ENCODE measurements at regions not wholly inside any gene's neighbourhood (a gene's known extent, or its start where the extent isn't known, plus 50 kb on each side); places are given as distances from the start of the nearest gene placed in this dataset.

DNA sequence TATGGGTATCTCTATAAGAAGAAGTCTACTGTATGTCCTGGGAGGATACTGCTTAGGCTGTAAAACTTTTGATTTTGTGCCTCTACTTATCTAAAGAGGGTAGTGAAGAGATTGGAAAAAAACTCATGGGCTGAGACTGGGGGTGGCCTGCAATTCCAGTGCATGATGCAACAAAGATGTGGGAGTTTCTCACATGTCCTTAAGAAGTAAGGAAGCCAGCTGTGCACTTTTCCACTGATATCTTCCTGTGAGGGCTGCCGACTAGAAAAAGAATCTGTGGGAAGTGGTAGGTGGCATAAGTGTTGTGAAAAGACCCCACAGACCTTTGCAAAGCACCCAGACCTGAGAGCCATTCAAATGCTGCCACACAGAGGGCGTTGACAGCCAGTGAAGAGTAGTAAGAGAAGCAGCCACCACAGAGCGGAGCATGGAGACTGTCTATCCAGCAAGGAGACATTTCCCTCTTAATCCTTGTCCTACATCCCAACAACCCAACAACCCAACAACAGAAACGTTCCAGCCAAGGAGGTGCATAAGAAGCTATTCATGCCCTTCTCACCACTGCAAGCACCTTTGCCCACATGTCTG lies 65.1 kb downstream of the PFDN4 start:
- Histone ChIP-seq H3K18ac (ENCODE audit: low read length) (no peak overlapping the region), H2AFZ (ENCODE audit: low read length) (peak overlapping the region; percentile 3), H3K27ac (replicated peaks; ENCODE audit: low read length) (no peak overlapping the region), H3K27me3 (ENCODE audit: control insufficient read depth in 3 of 3, insufficient read depth in 3 of 3, low read depth in 1 of 3, low read length in 3 of 3) (no peaks in the 10 kb centered on the region), H2BK120ac (ENCODE audit: low read depth, low read length) (no peak overlapping the region), H2BK5ac (ENCODE audit: low read length) (no peak overlapping the region), H3K4me3 (ENCODE audit: low read length in 2 of 2) (no peak overlapping the region), H4K8ac (ENCODE audit: low read depth, low read length) (no peak overlapping the region), H3K79me1 (ENCODE audit: low read depth, low read length) (no peaks in the 10 kb centered on the region), H3K4me1 (ENCODE audit: control insufficient read depth in 2 of 2, insufficient read depth in 1 of 2, low read depth in 1 of 2, low read length in 2 of 2) (peaks cover 0 to 13% of the 10 kb centered on the region in 2 donors), H2BK12ac (ENCODE audit: low read length) (no peak overlapping the region), H3K4me2 (ENCODE audit: insufficient read depth, low read length, poor library complexity, severe bottlenecking) (no peak overlapping the region), H3K36me3 (replicated peaks in 1 of 2; ENCODE audit: control insufficient read depth in 2 of 2, insufficient read depth in 2 of 2, low read length in 2 of 2) (no peaks in the 10 kb centered on the region), H3K9me3 (replicated peaks in 1 of 2; ENCODE audit: control insufficient read depth in 2 of 2, insufficient read depth in 1 of 2, low read depth in 1 of 2, low read length in 2 of 2) (no peaks in the 10 kb centered on the region), H3K4ac (ENCODE audit: low read length) (no peak overlapping the region), H3K9ac (ENCODE audit: low read depth, low read length, poor library complexity) (no peak overlapping the region), H3K14ac (ENCODE audit: low read length) (no peak overlapping the region), H2AK5ac (ENCODE audit: low read depth, low read length) (no peak overlapping the region), H2BK15ac (ENCODE audit: low read length) (no peak overlapping the region), H3K23ac (ENCODE audit: low read depth, low read length, poor library complexity) (no peak overlapping the region), H4K91ac (ENCODE audit: low read depth, low read length, poor library complexity) (no peak overlapping the region)
- WGBS, 2 donors (ENCODE audit: extremely low coverage in 2 of 2, insufficient read length in 2 of 2, insufficient replicate concordance in 1 of 2) = no CpG with 5 or more reads among the region's 4 CpGs
- DNase-seq (ENCODE audit: low spot score) = no peak

DNA sequence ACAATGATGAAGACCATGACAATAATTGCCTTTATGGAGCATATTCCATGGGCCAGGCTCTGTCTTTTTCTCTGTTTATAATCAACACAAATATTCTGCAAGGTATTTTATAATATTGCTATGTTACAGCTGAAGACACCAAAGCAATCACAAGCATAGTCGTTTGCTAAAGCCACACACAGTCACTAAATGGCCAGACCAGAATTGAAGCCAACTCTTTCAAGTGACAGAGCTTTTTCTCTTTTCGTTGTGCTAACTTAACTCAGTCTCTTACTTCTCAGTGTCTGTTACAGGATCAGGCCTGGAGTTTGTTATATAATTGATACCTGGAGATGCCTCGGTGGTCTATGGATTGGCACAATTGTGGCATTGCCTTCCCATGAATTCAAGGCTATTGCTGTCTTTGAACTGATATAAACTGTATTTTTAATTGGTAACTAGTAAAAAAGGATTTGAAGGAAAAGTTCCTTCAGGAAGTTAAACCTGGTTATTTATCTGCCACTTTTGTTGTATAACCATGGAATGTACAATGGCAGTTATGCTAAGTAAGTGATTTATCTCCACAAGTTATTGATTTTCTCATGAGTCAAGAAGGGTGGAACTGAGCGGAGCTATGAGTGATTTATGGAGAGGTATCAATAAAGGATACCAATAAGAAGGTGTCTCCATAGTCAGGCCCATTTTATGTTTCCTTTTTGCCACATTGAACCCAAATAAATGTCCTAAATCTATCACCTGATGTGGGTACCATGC lies 67.6 kb downstream of the PFDN4 start:
- Histone ChIP-seq H3K9ac (ENCODE audit: low read depth, low read length, poor library complexity) (no peak overlapping the region), H4K8ac (ENCODE audit: low read depth, low read length) (no peak overlapping the region), H3K27ac (replicated peaks; ENCODE audit: low read length) (no peak overlapping the region), H3K4me1 (ENCODE audit: control insufficient read depth in 2 of 2, insufficient read depth in 1 of 2, low read depth in 1 of 2, low read length in 2 of 2) (no peaks in the 10 kb centered on the region), H2AFZ (ENCODE audit: low read length) (no peak overlapping the region), H3K4me2 (ENCODE audit: insufficient read depth, low read length, poor library complexity, severe bottlenecking) (no peak overlapping the region), H3K14ac (ENCODE audit: low read length) (no peak overlapping the region), H3K4me3 (ENCODE audit: low read length in 2 of 2) (no peak overlapping the region), H4K91ac (ENCODE audit: low read depth, low read length, poor library complexity) (no peak overlapping the region), H3K18ac (ENCODE audit: low read length) (no peak overlapping the region), H2BK12ac (ENCODE audit: low read length) (no peak overlapping the region), H3K9me3 (replicated peaks in 1 of 2; ENCODE audit: control insufficient read depth in 2 of 2, insufficient read depth in 1 of 2, low read depth in 1 of 2, low read length in 2 of 2) (no peaks in the 10 kb centered on the region), H3K4ac (ENCODE audit: low read length) (no peak overlapping the region), H2BK5ac (ENCODE audit: low read length) (no peak overlapping the region), H3K27me3 (ENCODE audit: control insufficient read depth in 3 of 3, insufficient read depth in 3 of 3, low read depth in 1 of 3, low read length in 3 of 3) (no peaks in the 10 kb centered on the region), H2AK5ac (ENCODE audit: low read depth, low read length) (no peak overlapping the region), H2BK120ac (ENCODE audit: low read depth, low read length) (no peak overlapping the region), H3K36me3 (replicated peaks in 1 of 2; ENCODE audit: control insufficient read depth in 2 of 2, insufficient read depth in 2 of 2, low read length in 2 of 2) (no peaks in the 10 kb centered on the region), H3K23ac (ENCODE audit: low read depth, low read length, poor library complexity) (no peak overlapping the region), H3K79me1 (ENCODE audit: low read depth, low read length) (no peaks in the 10 kb centered on the region), H2BK15ac (ENCODE audit: low read length) (no peak overlapping the region)
- no peak for DNase-seq (ENCODE audit: low spot score)
- no CpG with 5 or more reads among the region's 4 CpGs for WGBS, 2 donors (ENCODE audit: extremely low coverage in 2 of 2, insufficient read length in 2 of 2, insufficient replicate concordance in 1 of 2)

DNA sequence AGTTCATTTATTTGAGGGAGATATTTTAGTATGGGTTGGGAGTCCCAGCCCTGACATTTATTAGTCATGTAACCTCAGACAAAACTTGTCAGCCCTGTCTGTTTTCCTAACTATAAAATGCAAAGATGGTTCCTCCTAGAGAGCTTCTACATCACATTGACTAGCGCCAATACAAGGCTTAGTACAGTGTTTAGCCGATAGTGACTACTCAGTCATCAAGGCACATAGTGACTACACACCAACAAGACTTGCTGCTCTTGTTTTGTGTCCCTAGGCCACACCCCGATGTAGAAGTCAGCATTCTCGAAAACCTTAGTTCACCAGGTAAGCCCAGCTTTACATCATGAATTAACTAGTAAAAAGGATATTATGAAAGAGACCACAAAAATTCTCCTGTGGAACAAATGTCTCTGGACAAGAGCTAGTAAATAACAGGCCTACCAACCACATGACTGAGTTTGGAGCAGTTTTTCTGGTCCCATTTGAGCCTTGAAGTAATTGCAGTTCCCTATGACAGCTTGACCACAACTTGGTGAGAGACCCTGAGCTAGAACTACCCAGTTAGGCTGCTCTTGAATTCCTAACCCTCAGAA lies 68.8 kb downstream of the PFDN4 start:
- no CpG with 5 or more reads among the region's 4 CpGs for WGBS, 2 donors (ENCODE audit: extremely low coverage in 2 of 2, insufficient read length in 2 of 2, insufficient replicate concordance in 1 of 2)

DNA sequence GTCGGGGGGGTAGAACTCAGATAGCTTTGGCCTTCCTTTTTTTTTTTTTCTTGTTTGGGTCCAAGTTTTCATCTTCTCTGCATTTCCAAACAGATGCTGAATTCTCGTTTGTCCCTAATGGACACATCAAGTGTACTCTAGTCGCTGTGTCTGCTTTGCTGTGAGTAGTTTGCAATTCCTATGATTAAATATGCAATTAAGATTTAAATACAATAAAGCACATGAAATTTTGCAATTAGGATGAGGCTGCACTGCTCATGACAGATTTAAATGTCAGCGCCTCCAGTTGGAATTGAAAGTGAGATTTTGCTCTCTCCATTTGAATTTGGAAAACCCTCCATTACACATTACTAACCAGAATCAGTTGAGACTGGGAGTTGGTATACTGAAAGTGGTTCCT lies 70.4 kb downstream of the PFDN4 start:
- no peak overlapping the region for H2BK12ac ChIP-seq (ENCODE audit: low read length)
- no peak overlapping the region for H3K4ac ChIP-seq (ENCODE audit: low read length)
- H3K9me3 ChIP-seq (replicated peaks in 1 of 2; ENCODE audit: control insufficient read depth in 2 of 2, insufficient read depth in 1 of 2, low read depth in 1 of 2, low read length in 2 of 2) = no peaks in the 10 kb centered on the region
- H3K4me3 ChIP-seq (ENCODE audit: low read length in 2 of 2) = no peak overlapping the region
- no peak for DNase-seq (ENCODE audit: low spot score)
- no peaks in the 10 kb centered on the region for H3K4me1 ChIP-seq (ENCODE audit: control insufficient read depth in 2 of 2, insufficient read depth in 1 of 2, low read depth in 1 of 2, low read length in 2 of 2)
- no peaks in the 10 kb centered on the region for H3K36me3 ChIP-seq (replicated peaks in 1 of 2; ENCODE audit: control insufficient read depth in 2 of 2, insufficient read depth in 2 of 2, low read length in 2 of 2)
- no peak overlapping the region for H3K27ac ChIP-seq (replicated peaks; ENCODE audit: low read length)
- H3K14ac ChIP-seq (ENCODE audit: low read length) = no peak overlapping the region
- H3K79me1 ChIP-seq (ENCODE audit: low read depth, low read length) = no peaks in the 10 kb centered on the region
- H4K8ac ChIP-seq (ENCODE audit: low read depth, low read length) = no peak overlapping the region
- WGBS, 2 donors (ENCODE audit: extremely low coverage in 2 of 2, insufficient read length in 2 of 2, insufficient replicate concordance in 1 of 2) = no CpG with 5 or more reads among the region's 4 CpGs
- no peak overlapping the region for H2BK5ac ChIP-seq (ENCODE audit: low read length)
- H2AK5ac ChIP-seq (ENCODE audit: low read depth, low read length) = no peak overlapping the region
- H2BK120ac ChIP-seq (ENCODE audit: low read depth, low read length) = no peak overlapping the region
- no peaks in the 10 kb centered on the region for H3K27me3 ChIP-seq (ENCODE audit: control insufficient read depth in 3 of 3, insufficient read depth in 3 of 3, low read depth in 1 of 3, low read length in 3 of 3)
- H3K18ac ChIP-seq (ENCODE audit: low read length) = no peak overlapping the region
- no peak overlapping the region for H4K91ac ChIP-seq (ENCODE audit: low read depth, low read length, poor library complexity)
- H3K9ac ChIP-seq (ENCODE audit: low read depth, low read length, poor library complexity) = no peak overlapping the region
- H3K23ac ChIP-seq (ENCODE audit: low read depth, low read length, poor library complexity) = no peak overlapping the region
- no peak overlapping the region for H3K4me2 ChIP-seq (ENCODE audit: insufficient read depth, low read length, poor library complexity, severe bottlenecking)
- H2AFZ ChIP-seq (ENCODE audit: low read length) = no peak overlapping the region
- H2BK15ac ChIP-seq (ENCODE audit: low read length) = no peak overlapping the region

More for the DNA sequence above, 68.8 kb downstream of the PFDN4 start:
- H2BK12ac ChIP-seq (ENCODE audit: low read length) = no peak overlapping the region
- H4K8ac ChIP-seq (ENCODE audit: low read depth, low read length) = no peak overlapping the region
- H3K4me3 ChIP-seq (ENCODE audit: low read length in 2 of 2) = no peak overlapping the region
- no peak overlapping the region for H3K4me2 ChIP-seq (ENCODE audit: insufficient read depth, low read length, poor library complexity, severe bottlenecking)
- no peak overlapping the region for H2BK5ac ChIP-seq (ENCODE audit: low read length)
- H2AK5ac ChIP-seq (ENCODE audit: low read depth, low read length) = no peak overlapping the region
- no peak overlapping the region for H3K18ac ChIP-seq (ENCODE audit: low read length)
- no peak for DNase-seq (ENCODE audit: low spot score)
- H3K23ac ChIP-seq (ENCODE audit: low read depth, low read length, poor library complexity) = no peak overlapping the region
- no peak overlapping the region for H2BK120ac ChIP-seq (ENCODE audit: low read depth, low read length)
- H3K27me3 ChIP-seq (ENCODE audit: control insufficient read depth in 3 of 3, insufficient read depth in 3 of 3, low read depth in 1 of 3, low read length in 3 of 3) = no peaks in the 10 kb centered on the region
- H3K4ac ChIP-seq (ENCODE audit: low read length) = no peak overlapping the region
- no peak overlapping the region for H3K9ac ChIP-seq (ENCODE audit: low read depth, low read length, poor library complexity)
- H3K4me1 ChIP-seq (ENCODE audit: control insufficient read depth in 2 of 2, insufficient read depth in 1 of 2, low read depth in 1 of 2, low read length in 2 of 2) = no peaks in the 10 kb centered on the region
- no peaks in the 10 kb centered on the region for H3K9me3 ChIP-seq (replicated peaks in 1 of 2; ENCODE audit: control insufficient read depth in 2 of 2, insufficient read depth in 1 of 2, low read depth in 1 of 2, low read length in 2 of 2)
- no peak overlapping the region for H4K91ac ChIP-seq (ENCODE audit: low read depth, low read length, poor library complexity)
- no peaks in the 10 kb centered on the region for H3K36me3 ChIP-seq (replicated peaks in 1 of 2; ENCODE audit: control insufficient read depth in 2 of 2, insufficient read depth in 2 of 2, low read length in 2 of 2)
- no peak overlapping the region for H3K14ac ChIP-seq (ENCODE audit: low read length)
- H3K79me1 ChIP-seq (ENCODE audit: low read depth, low read length) = no peaks in the 10 kb centered on the region
- no peak overlapping the region for H2AFZ ChIP-seq (ENCODE audit: low read length)
- H3K27ac ChIP-seq (replicated peaks; ENCODE audit: low read length) = no peak overlapping the region
- H2BK15ac ChIP-seq (ENCODE audit: low read length) = no peak overlapping the region

Data from neuronal stem cell (in vitro differentiated cells).